SK-N-SH (cell line): ENCODE measurements at regions not wholly inside any gene's neighbourhood (a gene's known extent, or its start where the extent isn't known, plus 50 kb on each side); places are given as distances from the start of the nearest gene placed in this dataset.

Experiments used
- RAD21 ChIP-seq: IDR thresholded peaks from 2 replicates; pipeline ENCODE4 v1.6.1; 2012; ENCODE audit warnings: mild to moderate bottlenecking, low read length
- TF ChIP-seq, protein P1 (sequence below): fragments of 200-600 bp; sonication (generic); IDR thresholded peaks from 2 replicates; pipeline ENCODE4 v1.6.1; 2017; ENCODE audit warnings: antibody characterized with exemption, mild to moderate bottlenecking, moderate library complexity

- TF ChIP-seq RAD21 = no peak
- TF ChIP-seq, protein P1, sequence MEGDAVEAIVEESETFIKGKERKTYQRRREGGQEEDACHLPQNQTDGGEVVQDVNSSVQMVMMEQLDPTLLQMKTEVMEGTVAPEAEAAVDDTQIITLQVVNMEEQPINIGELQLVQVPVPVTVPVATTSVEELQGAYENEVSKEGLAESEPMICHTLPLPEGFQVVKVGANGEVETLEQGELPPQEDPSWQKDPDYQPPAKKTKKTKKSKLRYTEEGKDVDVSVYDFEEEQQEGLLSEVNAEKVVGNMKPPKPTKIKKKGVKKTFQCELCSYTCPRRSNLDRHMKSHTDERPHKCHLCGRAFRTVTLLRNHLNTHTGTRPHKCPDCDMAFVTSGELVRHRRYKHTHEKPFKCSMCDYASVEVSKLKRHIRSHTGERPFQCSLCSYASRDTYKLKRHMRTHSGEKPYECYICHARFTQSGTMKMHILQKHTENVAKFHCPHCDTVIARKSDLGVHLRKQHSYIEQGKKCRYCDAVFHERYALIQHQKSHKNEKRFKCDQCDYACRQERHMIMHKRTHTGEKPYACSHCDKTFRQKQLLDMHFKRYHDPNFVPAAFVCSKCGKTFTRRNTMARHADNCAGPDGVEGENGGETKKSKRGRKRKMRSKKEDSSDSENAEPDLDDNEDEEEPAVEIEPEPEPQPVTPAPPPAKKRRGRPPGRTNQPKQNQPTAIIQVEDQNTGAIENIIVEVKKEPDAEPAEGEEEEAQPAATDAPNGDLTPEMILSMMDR = no peak
Observed at GRCh38 chr3:193964517-193964880, 171.4 kb upstream of the HES1 start.
